NOMO-1 treated with DMSO at 0.1 percent for 48 hours (cell line): ENCODE measurements at regions not wholly inside any gene's neighbourhood (a gene's known extent, or its start where the extent isn't known, plus 50 kb on each side); places are given as distances from the start of the nearest gene placed in this dataset.

Source experiments
- DNase-seq: peaks from one replicate; lab custom pipeline; 2025; ENCODE audit not compliant: unreplicated experiment; lab: John Stamatoyannopoulos, UW

DNA sequence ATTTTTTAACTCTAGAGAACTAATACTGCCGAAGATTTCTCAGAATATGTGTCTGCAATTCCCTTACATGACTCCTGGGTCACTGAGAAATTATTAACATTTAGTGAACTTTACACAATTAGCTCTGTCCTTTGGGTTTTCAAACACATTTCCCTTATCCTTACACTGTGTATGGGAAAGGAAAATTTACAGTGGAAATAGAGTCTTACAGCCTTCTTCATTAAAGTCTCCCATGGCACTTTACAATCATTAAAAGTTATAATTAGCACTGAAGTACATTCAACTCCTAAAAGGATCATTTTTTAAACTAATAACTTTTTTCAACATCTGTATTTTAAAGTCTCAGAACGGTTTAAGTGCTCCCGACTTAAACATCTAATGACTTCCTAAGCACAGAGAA, 627.5 kb upstream of the TYRP1 start:
- no peak for DNase-seq

DNA sequence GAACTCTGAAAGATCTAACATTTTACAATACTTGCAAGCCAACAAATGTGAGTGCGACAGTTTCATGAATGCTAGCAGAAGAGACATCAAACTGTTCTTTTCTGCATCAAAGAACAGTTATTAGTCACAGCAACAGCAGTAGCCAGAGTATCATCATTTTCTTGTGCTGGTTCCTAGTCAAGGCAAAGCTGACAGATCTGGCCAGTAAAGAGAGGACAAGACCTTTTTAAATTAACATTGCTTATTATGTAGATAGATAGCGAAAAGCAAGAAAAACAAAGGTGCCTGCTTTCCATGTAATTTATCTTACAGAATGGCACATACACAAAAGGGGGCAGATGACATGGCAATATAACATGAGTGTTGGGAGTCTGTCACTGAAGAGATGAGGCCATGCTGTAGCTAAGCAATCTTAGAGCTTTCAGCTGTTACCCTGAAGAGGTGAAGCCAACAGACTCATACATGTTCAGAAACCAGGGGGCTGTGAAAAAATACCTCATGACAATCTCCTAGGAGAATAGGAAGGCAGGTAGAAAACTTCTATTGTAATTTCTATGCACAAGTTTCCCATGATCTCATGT, 626.6 kb upstream of the TYRP1 start:
- DNase-seq: no peak

DNA sequence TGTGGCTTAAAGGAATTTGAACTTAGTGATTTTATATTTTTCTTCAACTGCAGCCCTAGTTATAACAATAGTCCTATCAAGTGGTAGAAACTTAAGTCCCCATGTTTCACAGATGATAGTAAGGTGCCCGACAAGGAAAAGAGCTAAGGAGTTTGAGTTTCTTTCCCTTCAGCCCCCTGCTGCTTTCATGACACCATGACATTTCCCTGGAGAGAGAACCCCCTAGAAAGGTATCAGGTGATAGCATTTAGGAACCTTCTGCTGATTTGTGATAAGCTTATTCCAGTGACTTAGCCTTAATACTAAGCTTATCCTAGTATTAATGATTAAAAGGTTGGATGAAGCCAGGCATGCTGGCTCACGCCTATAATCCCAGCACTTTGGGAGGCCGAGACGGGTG, 623.8 kb upstream of the TYRP1 start:
- DNase-seq: no peak

DNA sequence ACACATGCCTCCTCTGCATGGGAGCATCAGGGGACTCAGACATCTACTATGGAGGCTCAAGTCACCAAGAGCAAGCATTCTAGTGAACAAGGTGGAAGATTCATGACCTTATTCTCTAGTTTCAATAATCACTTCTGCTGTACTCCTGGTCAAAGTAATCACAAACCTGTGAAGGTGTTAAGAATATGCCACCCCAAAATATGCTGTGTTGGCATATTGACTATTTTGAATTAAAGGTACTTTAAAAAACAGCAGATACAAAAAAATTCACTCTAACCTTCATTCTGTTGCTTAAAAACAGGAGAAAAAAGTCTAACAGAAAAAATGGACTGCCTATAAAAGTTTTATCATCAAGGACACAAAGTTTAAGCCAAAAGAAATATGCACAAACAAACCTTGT, 607.8 kb upstream of the TYRP1 start:
- no peak for DNase-seq

DNA sequence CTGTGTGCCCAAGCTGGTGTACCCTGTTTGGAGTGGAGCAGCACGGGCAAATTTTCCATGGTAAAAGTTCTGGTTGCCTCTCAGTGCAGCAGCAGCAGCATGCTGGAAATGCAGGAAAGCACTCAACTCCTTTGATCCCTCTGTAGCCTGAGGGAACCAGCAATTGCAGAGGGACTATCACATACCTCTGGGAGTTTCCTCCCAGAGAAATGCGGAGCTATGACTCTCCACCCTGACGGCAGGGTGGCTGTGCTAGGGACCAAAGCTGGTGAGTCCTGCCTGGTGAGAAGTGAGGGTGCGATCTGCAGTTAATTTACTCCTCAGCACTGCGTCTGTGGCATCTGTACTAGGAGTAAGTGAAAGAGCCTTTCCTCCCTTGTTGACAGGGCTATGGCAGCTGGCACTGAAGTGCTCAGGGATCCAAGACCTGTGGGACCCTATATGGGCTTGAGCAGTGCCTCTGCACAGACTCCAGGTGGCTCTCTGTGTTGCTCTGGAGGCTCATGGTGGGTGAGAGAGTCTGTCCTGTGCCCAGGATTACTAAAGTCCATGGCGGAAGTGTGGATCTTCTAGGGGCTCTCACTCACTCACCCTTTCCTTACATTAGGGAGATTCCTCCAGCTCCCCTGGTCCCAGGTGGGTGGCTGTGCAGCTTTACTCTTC, 601.2 kb upstream of the TYRP1 start:
- no peak for DNase-seq

DNA sequence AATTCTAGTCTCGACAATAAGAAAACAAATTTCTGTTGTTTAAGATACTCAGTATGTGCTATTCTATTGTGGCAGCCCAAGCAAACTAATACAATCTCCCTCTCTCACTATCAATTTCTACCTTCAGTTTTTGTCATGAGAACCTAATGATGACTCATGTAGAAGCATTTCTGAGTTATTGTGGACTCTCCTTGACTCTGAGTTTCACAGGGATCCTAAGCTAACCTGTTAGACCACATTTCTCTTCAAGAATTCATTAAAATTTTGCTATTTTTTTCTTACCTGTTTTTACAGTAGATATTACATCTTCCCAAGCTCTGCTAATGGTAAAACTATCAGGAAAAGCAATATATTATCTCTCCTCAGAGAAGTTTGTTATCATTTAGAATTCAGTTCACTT, 599.1 kb upstream of the TYRP1 start:
- no peak for DNase-seq

DNA sequence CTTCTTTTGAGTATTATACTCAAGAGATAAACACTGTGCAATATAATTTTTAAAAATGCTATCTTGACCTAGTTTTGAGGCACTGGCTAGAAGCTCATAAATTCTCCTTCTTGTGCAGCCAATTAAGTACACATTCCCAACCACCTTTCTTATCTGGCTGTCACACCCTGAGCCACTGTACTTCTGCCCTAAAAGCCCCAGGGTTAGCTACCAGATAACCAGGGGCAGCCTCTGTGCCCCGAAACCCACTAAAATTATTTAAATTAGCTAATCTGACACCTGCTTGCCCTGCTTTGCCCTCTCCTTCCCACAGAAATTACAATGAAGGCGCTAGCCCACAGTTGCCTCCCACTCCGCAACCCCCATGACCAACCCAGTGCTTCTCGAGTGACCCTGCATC, 597.3 kb upstream of the TYRP1 start:
- DNase-seq: no peak

DNA sequence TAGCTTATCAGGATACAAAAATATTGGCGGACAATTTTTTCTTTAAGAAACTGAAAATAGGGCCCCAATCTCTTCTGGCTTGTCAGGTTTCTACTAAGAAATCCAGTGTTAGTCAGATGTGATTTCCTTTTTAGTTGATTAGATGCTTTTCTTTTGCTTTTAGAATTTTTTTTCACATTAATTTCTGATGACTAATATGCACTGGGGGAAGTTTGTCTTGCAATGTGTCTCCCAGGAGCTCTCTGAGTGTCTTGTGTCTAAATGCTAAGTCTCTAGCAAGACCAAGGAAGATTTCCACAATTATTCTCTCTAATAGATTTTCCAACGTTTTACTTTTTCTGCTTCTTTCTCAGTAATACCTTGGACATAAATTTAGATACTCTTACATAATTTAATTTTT, 559.8 kb upstream of the TYRP1 start:
- no peak for DNase-seq

DNA sequence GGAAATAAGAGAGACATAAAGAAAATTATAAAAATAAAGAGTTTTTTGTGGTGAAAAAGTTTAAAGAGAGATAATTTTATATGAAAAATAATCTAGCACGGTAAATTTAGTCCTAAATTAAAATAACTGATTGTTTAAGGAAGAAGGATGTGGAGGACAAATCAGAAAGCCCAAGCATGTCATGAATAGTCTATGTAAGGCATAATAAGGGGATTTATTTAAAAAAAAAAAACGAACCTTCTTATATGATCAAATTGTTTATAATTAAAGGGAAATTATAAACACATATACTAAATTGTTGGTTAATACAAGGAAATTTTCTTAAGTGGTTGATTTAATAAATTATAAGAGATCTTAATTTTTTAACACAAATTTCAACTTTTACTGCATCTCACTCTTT, 551.8 kb upstream of the TYRP1 start:
- no peak for DNase-seq

DNA sequence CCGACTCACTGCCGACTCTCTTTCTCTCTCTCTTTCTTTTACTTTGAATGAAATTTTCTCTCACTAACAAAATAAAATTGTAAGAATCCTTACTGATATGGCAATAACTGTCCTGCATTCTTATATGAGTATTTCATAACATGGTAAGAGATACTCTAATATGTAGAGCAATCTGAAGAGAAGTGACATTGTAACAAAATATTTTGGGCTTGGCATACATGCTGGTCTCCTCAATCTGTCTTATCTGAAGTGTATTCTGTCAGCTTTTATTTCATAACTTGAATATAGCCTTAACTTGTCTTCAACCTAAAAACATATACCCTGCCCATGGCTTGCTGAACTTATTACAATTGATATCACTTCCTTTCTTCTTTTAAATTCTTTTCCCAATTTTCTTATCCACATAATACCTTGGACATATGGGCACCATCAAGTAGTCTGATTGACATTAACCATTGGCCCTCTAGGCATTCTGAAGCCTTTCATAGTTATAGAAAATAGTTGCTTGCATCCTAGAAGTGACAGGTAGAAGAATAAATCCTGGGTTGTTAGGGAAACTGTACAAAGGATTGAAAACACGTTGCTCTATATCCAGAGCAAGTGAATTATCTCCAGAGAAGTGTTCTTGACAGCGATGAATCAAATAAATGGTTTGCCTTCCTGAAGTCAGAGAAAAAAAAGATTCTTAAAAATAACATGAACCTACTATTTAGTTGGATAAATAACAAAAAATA, 537.6 kb upstream of the TYRP1 start:
- DNase-seq: no peak

DNA sequence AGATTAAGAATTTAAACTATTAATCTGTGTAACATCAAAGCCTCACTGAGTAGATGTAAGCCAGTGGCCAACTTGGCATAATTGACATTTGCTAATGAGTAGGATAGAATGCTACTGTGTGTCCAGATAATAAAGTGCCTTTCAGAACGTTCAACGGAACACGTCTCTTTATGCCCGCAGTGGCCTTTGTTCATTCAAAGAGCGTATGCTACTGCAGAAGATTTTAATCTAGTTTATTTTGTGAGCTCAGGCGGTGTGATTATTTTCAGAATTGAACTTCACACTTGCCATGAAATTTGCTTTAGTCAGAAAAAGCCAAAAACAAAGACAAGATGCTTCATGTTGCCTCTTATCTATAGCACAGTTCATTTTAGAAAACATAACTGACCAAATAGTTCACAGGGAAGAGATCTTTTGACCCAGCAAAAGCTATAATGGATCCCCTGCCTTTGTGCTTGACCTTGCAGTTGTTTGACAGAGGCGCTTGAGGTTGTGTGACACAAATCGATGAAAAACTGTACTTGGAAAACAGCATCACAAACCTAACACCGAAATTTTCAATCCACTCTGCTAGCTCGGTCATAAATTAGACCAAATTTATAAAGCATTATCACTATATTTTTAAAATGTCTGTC, 530.9 kb upstream of the TYRP1 start:
- no peak for DNase-seq

DNA sequence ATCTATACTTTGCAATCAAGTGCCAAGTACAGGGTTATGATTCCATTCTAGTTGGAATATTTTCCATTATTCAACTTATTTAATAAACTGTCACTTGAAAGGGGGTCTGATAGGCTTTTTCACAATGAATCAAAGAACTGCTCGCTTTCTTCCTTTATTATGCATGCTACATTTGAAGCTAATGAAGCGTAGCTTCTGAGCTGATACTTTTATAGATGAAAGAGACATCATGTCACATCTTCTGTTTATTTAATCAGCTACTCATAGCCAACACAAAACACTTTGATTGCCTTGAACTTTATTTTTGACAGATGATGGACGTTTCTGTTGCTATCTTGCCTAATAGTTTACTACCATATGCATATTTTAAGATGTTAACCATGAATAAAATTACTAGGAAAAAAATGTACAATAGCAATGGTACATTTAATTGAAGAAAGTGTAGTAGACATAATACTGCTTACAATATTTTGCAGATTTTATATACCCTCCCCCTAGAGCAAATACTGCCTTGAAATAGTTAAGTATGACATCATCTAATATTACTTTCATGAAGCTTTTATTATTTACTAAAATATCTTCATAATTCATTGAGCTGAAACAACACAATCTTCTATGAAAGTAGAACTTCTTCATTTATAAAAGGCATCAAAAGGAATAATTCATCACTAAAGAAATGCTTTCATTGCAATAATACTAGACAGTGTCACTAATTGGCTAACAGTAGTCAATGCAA, 529.3 kb upstream of the TYRP1 start:
- no peak for DNase-seq

DNA sequence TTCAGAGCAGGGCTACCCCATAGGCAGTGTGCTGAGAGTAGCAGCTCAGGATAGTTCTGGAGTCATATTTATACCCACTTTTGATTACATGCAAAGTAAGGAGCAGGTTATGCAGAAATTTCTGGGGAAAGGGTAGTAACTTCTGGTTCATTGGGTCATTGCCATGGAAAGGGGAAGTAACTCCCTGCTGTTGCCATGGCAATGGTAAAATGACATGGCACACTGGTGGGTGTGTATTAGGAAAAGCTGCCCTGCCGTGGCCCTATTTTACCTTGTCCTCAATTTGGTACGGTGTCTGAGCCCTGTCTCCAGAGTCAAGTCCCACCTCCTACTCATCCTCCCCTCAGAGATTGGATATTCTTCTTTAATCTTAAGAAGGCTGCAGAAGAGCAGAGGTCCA, 526.7 kb upstream of the TYRP1 start:
- DNase-seq: no peak

DNA sequence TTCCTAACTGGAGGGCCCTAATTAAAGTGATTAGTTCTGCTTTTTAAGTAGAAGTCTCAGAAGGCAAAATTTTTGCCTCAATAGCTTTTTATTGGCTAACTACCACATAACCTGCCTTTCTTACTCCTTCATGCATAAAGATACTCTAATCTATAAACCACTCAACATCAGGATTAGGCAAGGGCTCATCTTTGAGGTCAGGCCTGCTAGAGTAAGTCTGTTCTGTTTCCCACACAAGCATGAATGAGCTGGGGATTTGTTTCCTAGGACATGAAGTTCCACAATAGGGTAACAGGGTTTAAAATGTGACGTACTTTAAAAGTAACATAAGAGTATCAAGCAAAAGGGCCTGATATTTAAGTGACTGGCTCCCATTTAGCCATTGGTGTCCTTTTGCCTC, 522.7 kb upstream of the TYRP1 start:
- no peak for DNase-seq

DNA sequence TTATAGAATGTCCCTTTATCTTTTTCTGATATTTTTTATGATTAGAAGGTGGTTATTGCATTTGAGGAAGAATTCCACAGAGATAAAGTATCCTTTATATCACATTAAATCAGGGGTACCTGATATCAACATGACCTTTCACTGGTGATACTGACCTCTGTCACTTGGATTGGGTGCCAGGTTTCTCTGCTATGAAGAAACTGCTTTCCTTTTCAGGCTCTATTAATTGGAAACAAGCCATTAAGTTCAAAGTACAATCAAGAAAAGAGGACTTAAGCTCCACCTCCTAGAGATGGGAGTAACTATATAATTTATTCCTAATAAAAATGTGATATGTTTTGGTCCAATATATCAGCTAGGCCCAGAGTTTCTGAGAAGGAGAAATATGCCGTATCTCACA, 514.6 kb upstream of the TYRP1 start:
- DNase-seq: no peak

DNA sequence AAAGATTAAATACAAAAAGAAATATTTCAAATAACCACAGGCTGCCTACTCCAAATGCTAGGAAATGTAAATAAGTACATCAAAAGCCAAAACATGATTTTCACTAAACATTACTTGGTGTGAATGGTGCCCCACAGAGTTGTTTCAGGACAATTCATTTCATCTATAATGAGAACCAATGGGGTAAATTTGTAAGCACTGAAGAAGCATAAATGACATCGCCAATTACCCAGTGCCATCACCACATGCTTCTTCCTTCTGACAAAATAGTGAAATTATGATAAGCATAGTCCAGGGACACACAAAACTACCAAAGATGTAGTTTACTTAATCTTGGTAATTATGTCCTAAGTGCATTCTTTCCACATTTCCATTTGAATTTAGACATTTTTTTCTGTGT, 510.4 kb upstream of the TYRP1 start:
- no peak for DNase-seq

DNA sequence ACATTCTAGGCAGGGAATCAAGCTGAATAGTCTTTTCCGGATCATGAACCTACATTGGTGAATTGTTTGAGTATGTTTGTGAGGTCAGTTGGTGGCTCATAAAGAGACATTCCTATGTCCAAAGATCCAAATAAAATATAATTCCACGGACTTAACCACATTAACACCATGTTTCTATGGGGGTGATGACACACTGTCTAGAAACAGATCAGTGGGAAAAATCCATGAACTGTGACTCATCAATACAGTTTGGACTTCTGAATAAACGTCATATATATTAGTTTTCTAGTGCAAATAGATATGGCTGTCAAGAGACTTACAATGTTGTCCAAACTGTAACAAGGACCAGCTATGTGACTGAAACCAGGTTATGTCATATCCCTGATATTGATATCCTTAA, 509.9 kb upstream of the TYRP1 start:
- no peak for DNase-seq

DNA sequence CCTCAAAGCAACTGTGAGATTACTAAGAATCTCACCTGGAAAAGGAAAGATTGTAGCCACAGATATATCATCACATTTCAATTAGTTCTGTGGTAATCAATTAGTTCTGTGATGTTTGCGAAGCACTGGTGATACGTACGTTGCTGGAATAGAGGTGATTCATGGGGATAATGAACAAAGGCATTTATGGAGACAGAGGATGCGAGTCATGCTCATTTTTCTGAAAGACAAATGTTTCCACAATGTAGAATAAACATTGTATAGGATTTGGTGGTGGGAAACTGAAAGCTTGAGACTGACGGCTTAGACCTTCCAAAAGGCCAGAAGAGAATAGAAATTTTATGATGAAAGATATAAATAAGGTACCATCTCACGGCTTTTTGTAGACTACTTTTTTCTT, 507.3 kb upstream of the TYRP1 start:
- no peak for DNase-seq

DNA sequence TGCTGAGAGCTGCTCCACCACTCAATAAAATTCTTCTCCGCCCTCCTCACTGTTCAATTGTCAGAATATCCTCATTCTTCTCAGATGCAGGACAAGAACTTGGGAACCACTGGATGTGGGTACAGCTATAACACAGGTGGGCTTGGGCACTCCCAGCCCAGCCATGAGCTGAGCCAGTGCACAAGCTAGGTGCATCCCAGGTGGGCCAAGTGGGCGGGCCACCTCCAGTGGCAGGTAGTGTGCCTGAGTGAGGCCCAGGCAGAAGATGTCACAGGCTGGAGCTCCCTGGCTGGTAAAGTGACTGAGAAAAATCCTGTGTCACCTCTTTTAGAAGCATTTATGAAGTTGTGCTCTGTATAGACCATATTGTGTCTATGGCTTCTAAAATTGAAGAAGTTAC, 501.6 kb upstream of the TYRP1 start:
- no peak for DNase-seq

DNA sequence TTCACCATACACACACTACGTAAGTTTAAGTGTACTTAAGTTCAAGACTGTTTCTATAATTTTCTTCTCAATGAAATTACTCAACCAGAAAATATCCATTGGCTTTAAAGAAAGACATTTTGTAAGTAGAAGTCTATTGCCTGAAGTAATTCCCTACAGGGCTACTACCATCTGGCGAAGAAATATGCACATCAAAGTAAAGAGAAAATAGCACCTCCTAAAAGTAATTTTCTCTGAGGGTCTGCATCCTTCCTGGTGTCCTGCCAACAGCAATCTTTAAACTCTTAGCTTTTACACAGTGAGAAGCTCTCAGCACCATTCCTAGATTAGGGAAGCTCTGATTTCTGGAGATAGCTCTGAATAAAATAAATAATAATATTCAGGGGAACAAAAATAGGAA, 498.5 kb upstream of the TYRP1 start:
- DNase-seq: no peak

DNA sequence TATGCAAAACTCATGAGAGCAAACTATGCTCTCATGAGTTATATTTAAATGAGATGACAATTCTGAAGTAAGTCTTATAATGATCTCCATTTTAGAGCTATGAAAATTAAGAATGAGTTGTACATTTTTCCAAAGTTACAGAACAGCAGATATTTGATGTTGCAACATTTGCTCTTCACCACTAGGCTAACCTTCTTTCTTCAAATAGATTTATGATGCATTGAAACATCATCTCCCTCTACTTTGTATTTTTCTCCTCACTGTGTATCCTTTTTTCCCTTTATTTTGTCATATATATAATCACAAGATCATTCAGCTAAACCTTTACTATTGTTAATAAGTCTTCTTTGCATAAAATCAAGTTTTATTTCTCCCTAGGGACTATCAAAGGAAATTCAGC, 497.7 kb upstream of the TYRP1 start:
- no peak for DNase-seq

DNA sequence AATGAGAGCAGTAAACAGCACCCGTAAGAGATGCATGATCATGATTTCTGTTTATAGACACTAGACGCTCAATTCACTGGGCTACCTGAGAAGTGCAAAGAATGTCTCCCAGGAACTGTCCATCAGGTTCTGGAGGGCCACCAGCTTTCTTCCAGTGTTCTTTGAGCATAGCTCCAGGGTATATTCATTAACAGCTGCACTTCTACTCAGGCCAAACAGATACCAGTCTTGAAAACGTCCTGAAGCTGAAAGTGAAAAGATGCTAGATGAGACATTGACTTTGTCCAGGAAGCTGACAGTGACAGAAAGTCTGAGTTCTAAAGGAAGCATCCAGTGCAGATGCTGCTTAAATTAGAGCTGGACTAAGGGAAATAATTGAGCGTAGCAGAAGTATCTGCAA, 488.7 kb upstream of the TYRP1 start:
- DNase-seq: no peak
